ENCODE measurements at regions not wholly inside any gene's neighbourhood (a gene's known extent, or its start where the extent isn't known, plus 50 kb on each side); places are given as distances from the start of the nearest gene placed in this dataset.

DNA sequence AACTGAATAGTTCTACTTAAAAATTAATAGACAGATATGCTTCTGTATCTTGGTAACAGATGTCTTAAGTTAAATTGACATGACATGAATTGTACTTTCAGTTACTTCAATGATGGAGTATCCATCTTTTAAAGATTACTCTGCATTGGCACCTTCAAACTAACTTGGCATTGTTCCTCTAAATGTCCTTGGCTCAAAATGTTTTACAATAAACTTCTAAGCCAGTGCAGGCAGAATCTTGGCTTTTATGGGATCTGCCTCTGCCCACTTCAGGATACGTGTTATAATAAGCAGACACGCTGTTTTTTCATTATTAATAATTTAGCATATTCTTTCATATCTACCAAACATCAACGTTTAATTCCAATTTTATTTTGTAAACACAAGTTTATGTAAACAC lies 873.4 kb upstream of the ADAMTS5 start:
- Histone ChIP-seq H3K9me3 (no peaks in the 10 kb centered on the region), H3K36me3 (no peaks in the 10 kb centered on the region), H3K27ac (no peak overlapping the region), H3K4me1 (no peaks in the 10 kb centered on the region), H3K4me3 (no peak overlapping the region), H3K27me3 (no peaks in the 10 kb centered on the region)
- DNase-seq (ENCODE audit: extremely low spot score in 2 of 2) = no peak
- TF ChIP-seq CTCF (IDR thresholded peaks at IDR 0.05) (no peak), POLR2A (IDR thresholded peaks at IDR 0.05) (no peak), POLR2AphosphoS5 (IDR thresholded peaks at IDR 0.05; ENCODE audit: insufficient read depth in 1 of 2, low read depth in 1 of 2) (no peak)
- intact Hi-C loops (cut with DNase I) = no loop called here

GRCh38 chr21:27839512-27840115 lies 872.7 kb upstream of the ADAMTS5 start:
- no peak overlapping the region for H3K4me3 ChIP-seq
- H3K27me3 ChIP-seq = no peaks in the 10 kb centered on the region
- H3K4me1 ChIP-seq = no peaks in the 10 kb centered on the region
- H3K36me3 ChIP-seq = no peaks in the 10 kb centered on the region
- H3K9me3 ChIP-seq = no peaks in the 10 kb centered on the region
- no peak overlapping the region for H3K27ac ChIP-seq
- no peak for TF ChIP-seq POLR2A (IDR thresholded peaks at IDR 0.05)
- TF ChIP-seq POLR2AphosphoS5 (IDR thresholded peaks at IDR 0.05; ENCODE audit: insufficient read depth in 1 of 2, low read depth in 1 of 2) = no peak
- no peak for TF ChIP-seq CTCF (IDR thresholded peaks at IDR 0.05)
- intact Hi-C loops (cut with DNase I) = no loop called here
- DNase-seq (ENCODE audit: extremely low spot score in 2 of 2) = no peak

DNA sequence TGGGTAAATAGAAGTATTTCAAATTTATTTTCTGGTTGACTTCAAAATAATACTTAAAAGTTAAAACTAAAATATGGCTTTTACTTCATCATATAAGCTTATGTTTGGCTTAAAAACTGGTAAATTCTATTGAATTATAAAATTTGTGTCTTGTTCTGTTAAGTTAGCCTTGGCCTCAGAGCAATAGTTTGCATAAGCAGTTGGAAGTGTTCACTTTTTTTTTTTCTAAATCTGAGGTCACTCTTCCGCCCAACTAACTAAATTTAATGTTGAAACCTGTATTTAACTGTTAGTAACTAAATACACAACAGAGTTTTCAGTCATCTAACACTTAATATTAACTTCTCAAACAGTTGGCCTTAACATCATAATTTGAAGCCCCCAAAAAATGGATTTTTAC lies 871.7 kb upstream of the ADAMTS5 start:
- Histone ChIP-seq H3K4me1 (no peaks in the 10 kb centered on the region), H3K27ac (no peak overlapping the region), H3K4me3 (no peak overlapping the region), H3K9me3 (no peaks in the 10 kb centered on the region), H3K27me3 (no peaks in the 10 kb centered on the region), H3K36me3 (no peaks in the 10 kb centered on the region)
- DNase-seq (ENCODE audit: extremely low spot score in 2 of 2) = no peak
- intact Hi-C loops (cut with DNase I) = no loop called here
- TF ChIP-seq POLR2AphosphoS5 (IDR thresholded peaks at IDR 0.05; ENCODE audit: insufficient read depth in 1 of 2, low read depth in 1 of 2) (no peak), CTCF (IDR thresholded peaks at IDR 0.05) (no peak), POLR2A (IDR thresholded peaks at IDR 0.05) (no peak)

GRCh38 chr21:27837936-27838335 lies 871.0 kb upstream of the ADAMTS5 start:
- no peak for DNase-seq (ENCODE audit: extremely low spot score in 2 of 2)
- Histone ChIP-seq H3K27ac (no peak overlapping the region), H3K36me3 (no peaks in the 10 kb centered on the region), H3K9me3 (no peaks in the 10 kb centered on the region), H3K27me3 (no peaks in the 10 kb centered on the region), H3K4me1 (no peaks in the 10 kb centered on the region), H3K4me3 (no peak overlapping the region)
- TF ChIP-seq CTCF (IDR thresholded peaks at IDR 0.05) (no peak), POLR2A (IDR thresholded peaks at IDR 0.05) (no peak), POLR2AphosphoS5 (IDR thresholded peaks at IDR 0.05; ENCODE audit: insufficient read depth in 1 of 2, low read depth in 1 of 2) (no peak)
- intact Hi-C loops (cut with DNase I) = no loop called here

GRCh38 chr21:27833298-27833697 lies 866.4 kb upstream of the ADAMTS5 start:
- TF ChIP-seq CTCF (IDR thresholded peaks at IDR 0.05) = no peak
- Histone ChIP-seq H3K36me3 (no peaks in the 10 kb centered on the region), H3K9me3 (no peaks in the 10 kb centered on the region), H3K27me3 (no peaks in the 10 kb centered on the region), H3K4me1 (no peaks in the 10 kb centered on the region), H3K4me3 (no peak overlapping the region), H3K27ac (no peak overlapping the region)
- DNase-seq (ENCODE audit: extremely low spot score in 2 of 2) = no peak
- intact Hi-C loops (cut with DNase I) = no loop called here

All from vagina (tissue), 2 donors.